Adrenal gland (tissue), 5 donors: ENCODE measurements at regions not wholly inside any gene's neighbourhood (a gene's known extent, or its start where the extent isn't known, plus 50 kb on each side); places are given as distances from the start of the nearest gene placed in this dataset.

Source experiments
- CTCF ChIP-seq, 6 experiments: fragments of 450-650 bp in 4 of 6; fragments of 200-600 bp in 2 of 6; sonication (generic) in 1 of 6; IDR thresholded peaks; 1 replicate in 5 of 6; 2 replicates in 1 of 6; pipeline versions ENCODE4 v1.5.1 to v1.8.0; 2016 to 2021; ENCODE audit warnings: antibody characterized with exemption in 6 of 6, mild to moderate bottlenecking in 2 of 6, moderate library complexity in 1 of 6
- POLR2A ChIP-seq, 2 donors: fragments of 450-650 bp; IDR thresholded peaks; one replicate each; pipeline ENCODE4 v1.6.1; 2017; ENCODE audit warnings: antibody characterized with exemption in 2 of 2, mild to moderate bottlenecking in 2 of 2, moderate library complexity in 1 of 2
- donor health status: DM: no; HTN: no; CAD: no.

GRCh38 chr6:1215023-1215422 is 96.9 kb upstream of the FOXQ1 start:
- TF ChIP-seq POLR2A (IDR thresholded peaks at IDR 0.05): no peak
- no peak for TF ChIP-seq CTCF (IDR thresholded peaks at IDR 0.05)
